ENCODE measurements at regions not wholly inside any gene's neighbourhood (a gene's known extent, or its start where the extent isn't known, plus 50 kb on each side); places are given as distances from the start of the nearest gene placed in this dataset.

- no peak for TF ChIP-seq CTCF (IDR thresholded peaks at IDR 0.05)
- no peak for TF ChIP-seq POLR2A (IDR thresholded peaks at IDR 0.05)
Measured at GRCh38 chr6:19205076-19205475, 632.1 kb upstream of the ID4 start.
